Activated CD4-positive, alpha-beta T cell treated with anti-CD3 and anti-CD28 coated beads, Interleukin-2, amount 10 ng/mL, durations not matched to agents 24 days and 14 days (primary cell): ENCODE measurements at regions not wholly inside any gene's neighbourhood (a gene's known extent, or its start where the extent isn't known, plus 50 kb on each side); places are given as distances from the start of the nearest gene placed in this dataset.
"Not testable (repeated sequence)": the region's sequence is repeated elsewhere in the genome, so short reads cannot be mapped to it uniquely, and the experiment has no call there.

Experiments used
- DNase-seq: peaks from one replicate; pipeline ENCODE4 v3.0.0; 2022
- H3K27ac Mint-ChIP-seq: one replicate; pipeline ENCODE4 v1.8.0; 2022; ENCODE audit warnings: mild to moderate bottlenecking, mixed read lengths
- H3K27me3 Mint-ChIP-seq: one replicate; pipeline ENCODE4 v1.8.0; 2022; ENCODE audit warnings: mixed read lengths
- H3K36me3 Mint-ChIP-seq: one replicate; pipeline ENCODE4 v1.8.0; 2022; ENCODE audit warnings: low read depth, mild to moderate bottlenecking, mixed read lengths
- H3K4me1 Mint-ChIP-seq: one replicate; pipeline ENCODE4 v1.8.0; 2021; ENCODE audit warnings: mixed read lengths
- H3K4me3 Mint-ChIP-seq: one replicate; pipeline ENCODE4 v1.8.0; 2022; ENCODE audit warnings: mild to moderate bottlenecking, moderate library complexity, mixed read lengths
- H3K9me3 Mint-ChIP-seq: one replicate; pipeline ENCODE4 v1.8.0; 2021; ENCODE audit warnings: mixed read lengths
- intact Hi-C: fragments of 100-400 bp; cut with micrococcal nuclease; formaldehyde crosslinking; loops from one replicate; pipeline ENCODE4 v1.15.1; 2023

GRCh38 chr15:26033493-26033892 lies 170.4 kb upstream of the ATP10A start:
- DNase-seq, result no peak
- H3K9me3 Mint-ChIP-seq, result no peaks in the 10 kb centered on the region
- H3K36me3 Mint-ChIP-seq, result no peaks in the 10 kb centered on the region
- no peak overlapping the region for H3K4me3 Mint-ChIP-seq
- peaks cover 3% of the 10 kb centered on the region for H3K27me3 Mint-ChIP-seq
- intact Hi-C loops, result no loop called here
- no peak overlapping the region for H3K27ac Mint-ChIP-seq
- H3K4me1 Mint-ChIP-seq, result no peaks in the 10 kb centered on the region

DNA sequence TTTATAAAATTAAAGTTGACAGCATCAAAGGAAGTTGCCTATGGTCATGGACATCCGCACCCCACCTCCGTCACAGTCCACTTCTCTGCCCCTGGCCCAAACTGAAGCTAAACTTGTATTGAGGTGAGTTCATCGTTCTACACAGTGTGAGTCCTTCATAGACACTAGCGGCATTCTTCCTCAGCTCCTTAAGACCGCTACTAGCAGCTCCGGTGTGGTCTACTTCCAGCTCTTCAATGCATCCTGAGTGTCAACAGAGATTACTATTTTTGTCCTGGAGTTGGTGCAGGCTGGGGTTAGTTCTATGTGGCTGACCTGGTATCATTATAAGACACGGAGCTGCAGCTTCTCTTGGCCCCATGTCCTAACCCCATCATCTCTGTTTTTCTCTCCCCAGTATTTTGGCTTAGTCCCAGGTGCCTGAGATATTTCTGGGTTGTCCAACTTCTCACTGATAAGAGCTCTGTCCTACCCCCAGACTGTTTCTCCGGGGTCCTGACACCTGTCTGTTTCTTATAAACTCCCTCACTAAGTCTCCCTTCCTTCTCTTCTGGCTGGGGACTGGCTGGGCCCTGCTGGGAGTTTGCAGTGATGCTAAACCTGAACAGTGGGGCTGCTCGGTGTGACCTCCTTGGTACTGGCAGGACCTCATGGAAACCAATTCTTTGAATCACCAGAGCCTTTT lies 169.2 kb upstream of the ATP10A start:
- no peak overlapping the region for H3K4me3 Mint-ChIP-seq
- no peaks in the 10 kb centered on the region for H3K9me3 Mint-ChIP-seq
- no peaks in the 10 kb centered on the region for H3K4me1 Mint-ChIP-seq
- DNase-seq, result no peak
- H3K27ac Mint-ChIP-seq, result no peak overlapping the region
- H3K27me3 Mint-ChIP-seq, result no peaks in the 10 kb centered on the region
- intact Hi-C loops, result no loop called here
- no peaks in the 10 kb centered on the region for H3K36me3 Mint-ChIP-seq

DNA sequence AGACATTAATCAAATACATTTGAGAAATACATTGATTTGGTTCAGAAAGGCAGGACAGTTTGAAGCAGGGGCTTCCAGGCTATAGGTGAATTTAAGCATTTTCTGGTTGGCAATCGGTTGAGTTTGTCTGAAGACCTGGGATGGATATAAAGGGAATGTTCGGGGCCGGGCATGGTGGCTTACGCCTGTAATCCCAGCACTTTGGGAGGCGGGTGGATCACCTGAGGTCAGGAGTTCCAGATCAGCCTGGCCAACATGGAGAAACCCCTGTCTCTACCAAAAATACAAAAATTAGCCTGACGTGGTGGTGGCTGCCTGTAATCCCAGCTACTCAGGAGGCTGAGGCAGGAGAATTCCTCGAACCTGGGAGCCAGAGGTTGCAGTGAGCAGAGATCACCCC lies 166.5 kb upstream of the ATP10A start:
- H3K9me3 Mint-ChIP-seq, DNase-seq, intact Hi-C loops, H3K36me3 Mint-ChIP-seq, H3K27ac Mint-ChIP-seq, H3K4me3 Mint-ChIP-seq, H3K4me1 Mint-ChIP-seq, H3K27me3 Mint-ChIP-seq: not testable (repeated sequence)

- intact Hi-C loops, result no loop called here
- Mint-ChIP-seq H3K4me3 (no peak overlapping the region), H3K27ac (no peak overlapping the region), H3K4me1 (no peaks in the 10 kb centered on the region), H3K36me3 (no peaks in the 10 kb centered on the region), H3K9me3 (no peaks in the 10 kb centered on the region), H3K27me3 (no peaks in the 10 kb centered on the region)
- no peak for DNase-seq
Measured at GRCh38 chr15:26029146-26029545, 166.0 kb upstream of the ATP10A start.

GRCh38 chr15:26028086-26028740 lies 165.1 kb upstream of the ATP10A start:
- no peak for DNase-seq
- H3K4me3 Mint-ChIP-seq, result no peak overlapping the region

GRCh38 chr15:26026671-26027070 lies 163.5 kb upstream of the ATP10A start:
- H3K27ac Mint-ChIP-seq, H3K4me3 Mint-ChIP-seq: not testable (repeated sequence)

More at GRCh38 chr15:26028086-26028740, 165.1 kb upstream of the ATP10A start:
- H3K27me3 Mint-ChIP-seq, result no peaks in the 10 kb centered on the region
- H3K4me1 Mint-ChIP-seq, result no peaks in the 10 kb centered on the region
- no peak overlapping the region for H3K27ac Mint-ChIP-seq
- H3K9me3 Mint-ChIP-seq, result no peaks in the 10 kb centered on the region
- intact Hi-C loops, result no loop called here
- no peaks in the 10 kb centered on the region for H3K36me3 Mint-ChIP-seq

DNA sequence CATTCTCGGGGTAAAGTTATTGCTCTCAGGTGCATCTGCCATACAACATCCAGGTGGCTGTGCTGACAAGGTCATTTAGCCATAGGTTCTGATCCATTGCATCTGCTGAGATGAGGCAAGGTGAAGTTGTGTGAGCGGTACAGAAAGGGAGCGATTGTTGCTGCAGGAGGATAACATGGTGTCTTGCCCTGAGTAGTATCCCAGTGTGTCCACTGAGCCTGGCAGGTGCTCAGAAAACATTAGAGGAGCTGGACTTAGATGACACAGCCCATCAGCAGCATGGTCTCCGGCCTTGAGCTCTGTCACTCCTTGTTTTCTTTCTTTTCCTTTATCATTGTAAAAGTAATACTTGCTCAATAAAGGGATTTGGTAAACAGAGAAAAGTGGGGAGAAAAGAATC lies 161.1 kb upstream of the ATP10A start:
- intact Hi-C loops, result no loop called here
- Mint-ChIP-seq H3K27me3 (no peaks in the 10 kb centered on the region), H3K4me3 (no peak overlapping the region), H3K27ac (no peak overlapping the region), H3K4me1 (no peaks in the 10 kb centered on the region), H3K9me3 (no peaks in the 10 kb centered on the region), H3K36me3 (no peaks in the 10 kb centered on the region)
- DNase-seq, result no peak

More at GRCh38 chr15:26026671-26027070, 163.5 kb upstream of the ATP10A start:
- H3K9me3 Mint-ChIP-seq, H3K27me3 Mint-ChIP-seq, H3K36me3 Mint-ChIP-seq, H3K4me1 Mint-ChIP-seq, DNase-seq, intact Hi-C loops: not testable (repeated sequence)

DNA sequence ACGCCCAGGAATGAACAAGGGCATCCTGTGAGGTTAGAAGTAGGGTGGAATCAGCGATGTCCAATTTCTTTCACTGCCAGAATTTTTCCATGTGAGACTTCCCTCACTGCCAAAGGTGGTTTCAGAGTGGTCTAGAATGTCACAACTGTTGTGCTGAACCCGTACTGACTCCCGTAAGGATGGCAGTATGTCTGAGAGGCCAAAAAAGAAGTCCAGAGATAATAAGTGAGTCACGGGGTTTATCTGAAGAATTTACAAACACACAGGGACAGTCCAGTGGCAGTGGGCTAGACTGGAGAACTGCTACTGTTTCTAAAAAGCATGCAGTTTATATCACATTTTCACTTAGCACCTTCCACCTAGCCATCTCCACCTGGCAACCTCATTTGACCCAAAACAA lies 160.6 kb upstream of the ATP10A start:
- Mint-ChIP-seq H3K36me3 (no peaks in the 10 kb centered on the region), H3K4me3 (no peak overlapping the region), H3K9me3 (no peaks in the 10 kb centered on the region), H3K27ac (no peak overlapping the region), H3K4me1 (no peaks in the 10 kb centered on the region), H3K27me3 (no peaks in the 10 kb centered on the region)
- intact Hi-C loops, result no loop called here
- DNase-seq, result no peak

DNA sequence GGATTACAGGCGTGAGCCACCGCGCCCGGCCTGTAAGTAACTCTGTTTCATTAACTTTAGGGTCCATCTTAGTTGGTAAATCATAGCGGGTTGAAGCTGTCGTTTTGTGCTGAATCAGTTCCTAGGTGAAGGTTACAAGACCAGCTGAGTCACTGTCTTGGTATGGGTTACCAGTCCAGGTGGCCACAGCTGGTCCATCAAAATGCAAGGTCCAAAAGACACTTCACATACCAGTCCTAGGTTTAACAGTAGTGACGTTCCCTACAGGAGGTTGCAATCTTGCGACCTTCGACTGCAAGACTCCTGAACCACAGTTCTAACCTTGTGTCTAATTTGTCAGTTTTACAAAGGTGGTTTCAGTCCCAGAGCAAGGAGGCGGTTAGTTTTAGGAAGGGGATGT lies 160.1 kb upstream of the ATP10A start:
- H3K4me3 Mint-ChIP-seq, result no peak overlapping the region
- no peak overlapping the region for H3K27ac Mint-ChIP-seq
- no peaks in the 10 kb centered on the region for H3K36me3 Mint-ChIP-seq
- no peaks in the 10 kb centered on the region for H3K9me3 Mint-ChIP-seq
- H3K4me1 Mint-ChIP-seq, result no peaks in the 10 kb centered on the region
- no peaks in the 10 kb centered on the region for H3K27me3 Mint-ChIP-seq
- no peak for DNase-seq
- intact Hi-C loops, result no loop called here

- Mint-ChIP-seq H3K27me3 (no peaks in the 10 kb centered on the region), H3K9me3 (no peaks in the 10 kb centered on the region), H3K4me1 (no peaks in the 10 kb centered on the region), H3K27ac (no peak overlapping the region), H3K36me3 (no peaks in the 10 kb centered on the region), H3K4me3 (no peak overlapping the region)
- intact Hi-C loops, result no loop called here
- no peak for DNase-seq
Measured at GRCh38 chr15:26020871-26021270, 157.7 kb upstream of the ATP10A start.

DNA sequence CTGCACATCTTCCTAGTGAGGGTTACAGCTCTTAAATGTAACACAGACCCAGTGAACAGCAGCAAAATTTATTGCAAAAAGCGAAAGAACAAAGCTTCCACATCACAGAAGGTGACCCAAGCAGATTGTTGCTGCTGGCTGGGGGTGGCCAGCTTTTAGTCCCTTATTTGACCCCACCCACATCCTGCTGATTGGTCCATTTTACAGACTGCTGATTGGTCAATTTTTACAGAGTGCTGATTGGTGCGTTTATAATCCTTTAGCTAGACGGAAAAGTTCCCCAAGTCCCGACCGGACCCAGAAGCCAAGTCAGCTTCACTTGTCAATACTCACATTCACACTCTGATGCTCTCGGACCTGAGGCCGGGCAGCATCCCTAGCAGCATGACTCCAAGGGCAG lies 154.5 kb upstream of the ATP10A start:
- Mint-ChIP-seq H3K27ac (no peak overlapping the region), H3K9me3 (no peaks in the 10 kb centered on the region), H3K4me3 (no peak overlapping the region), H3K36me3 (no peaks in the 10 kb centered on the region), H3K4me1 (no peaks in the 10 kb centered on the region), H3K27me3 (no peaks in the 10 kb centered on the region)
- no peak for DNase-seq
- intact Hi-C loops, result no loop called here

GRCh38 chr15:26015516-26016075 lies 152.5 kb upstream of the ATP10A start:
- H3K4me3 Mint-ChIP-seq, result no peak overlapping the region
- no peaks in the 10 kb centered on the region for H3K9me3 Mint-ChIP-seq
- intact Hi-C loops, result no loop called here
- no peaks in the 10 kb centered on the region for H3K36me3 Mint-ChIP-seq
- no peak for DNase-seq
- H3K27me3 Mint-ChIP-seq, result no peaks in the 10 kb centered on the region
- H3K4me1 Mint-ChIP-seq, result no peaks in the 10 kb centered on the region
- H3K27ac Mint-ChIP-seq, result no peak overlapping the region

GRCh38 chr15:26013981-26014380 lies 150.9 kb upstream of the ATP10A start:
- no peak for DNase-seq
- Mint-ChIP-seq H3K27ac (no peak overlapping the region), H3K9me3 (no peaks in the 10 kb centered on the region), H3K36me3 (no peaks in the 10 kb centered on the region), H3K4me1 (no peaks in the 10 kb centered on the region), H3K4me3 (no peak overlapping the region), H3K27me3 (no peaks in the 10 kb centered on the region)
- intact Hi-C loops, result no loop called here

DNA sequence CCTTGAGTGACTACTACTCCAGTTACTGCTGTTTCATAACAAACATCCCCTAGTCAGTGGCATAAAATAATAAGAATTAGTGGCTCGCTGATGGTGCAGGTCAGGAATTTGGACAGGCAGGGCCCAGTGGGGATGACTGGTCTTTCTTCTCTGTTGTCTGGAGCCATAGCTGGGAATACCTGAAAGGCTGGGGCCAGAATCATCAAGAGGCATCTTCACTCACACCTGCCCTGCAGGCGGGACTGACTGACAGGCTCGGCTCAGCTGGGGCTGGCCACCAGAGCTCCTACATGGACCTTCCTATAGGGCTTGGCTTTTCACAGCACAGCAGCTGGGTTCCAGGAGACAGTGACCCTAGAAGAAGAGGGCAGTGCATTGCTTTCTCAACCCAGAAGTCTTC lies 148.8 kb upstream of the ATP10A start:
- Mint-ChIP-seq H3K4me3 (no peak overlapping the region), H3K36me3 (no peaks in the 10 kb centered on the region), H3K4me1 (no peaks in the 10 kb centered on the region), H3K27ac (no peak overlapping the region), H3K27me3 (no peaks in the 10 kb centered on the region), H3K9me3 (no peaks in the 10 kb centered on the region)
- no peak for DNase-seq
- intact Hi-C loops, result no loop called here

GRCh38 chr15:26007151-26007550 lies 144.0 kb upstream of the ATP10A start:
- no peak for DNase-seq
- H3K27ac Mint-ChIP-seq, result no peak overlapping the region
- no peaks in the 10 kb centered on the region for H3K4me1 Mint-ChIP-seq
- H3K4me3 Mint-ChIP-seq, result no peak overlapping the region
- no peaks in the 10 kb centered on the region for H3K36me3 Mint-ChIP-seq
- intact Hi-C loops, result no loop called here
- no peaks in the 10 kb centered on the region for H3K9me3 Mint-ChIP-seq
- no peaks in the 10 kb centered on the region for H3K27me3 Mint-ChIP-seq
